ENCODE measurements at regions not wholly inside any gene's neighbourhood (a gene's known extent, or its start where the extent isn't known, plus 50 kb on each side); places are given as distances from the start of the nearest gene placed in this dataset.
A peak's percentile ranks its signal among the peaks of the same experiment; 100 is the strongest.

DNA sequence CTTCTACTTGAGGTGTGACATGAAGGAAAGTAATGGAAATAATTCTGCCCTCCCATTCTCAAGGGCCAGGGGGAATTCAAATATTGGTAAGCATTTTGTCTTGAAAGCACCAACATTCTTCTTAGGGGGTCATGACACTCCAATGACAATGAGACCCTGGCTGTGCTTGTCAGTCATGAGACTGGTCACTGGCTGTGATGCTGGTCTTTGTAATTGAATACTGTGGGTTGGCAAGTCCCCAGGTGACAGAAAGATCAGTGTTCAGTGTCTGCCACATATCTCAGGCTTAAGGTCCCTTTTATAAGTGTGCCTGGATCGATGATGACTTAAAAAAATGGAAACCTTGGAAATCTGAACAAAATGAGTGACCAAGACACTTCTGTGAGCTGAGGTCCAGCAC is 151.4 kb downstream of the SNRPN start:
- peaks cover 3% of the 10 kb centered on the region; the same call in 1 of the 2 replicates for H3K4me1 ChIP-seq (ENCODE audit: low read length)
- no peaks in the 10 kb centered on the region for H3K79me2 ChIP-seq (ENCODE audit: low read length)
- H3K4me2 ChIP-seq (ENCODE audit: low read length) = no peak overlapping the region
- 0 out of 2 replicates have a peak, but pooled peaks cover 4% of the 10 kb centered on the region for H3K9me3 ChIP-seq (ENCODE audit: insufficient read depth, low read length)
- no peak overlapping the region for H2AFZ ChIP-seq (ENCODE audit: low read depth, low read length)
- H3K36me3 ChIP-seq (replicated peaks; ENCODE audit: low read depth, low read length) = peaks cover 82% of the 10 kb centered on the region
- no peaks in the 10 kb centered on the region for H4K20me1 ChIP-seq (ENCODE audit: insufficient read depth, low read length)
- H3K27ac ChIP-seq (ENCODE audit: low read length) = no peak overlapping the region
- TF ChIP-seq CTCF (IDR thresholded peaks at IDR 0.05; ENCODE audit: low read depth, low read length) = no peak
- no peak for TF ChIP-seq EZH2phosphoT487 (IDR thresholded peaks at IDR 0.05; ENCODE audit: low read depth)
- no peak overlapping the region for H3K4me3 ChIP-seq (ENCODE audit: low read length)
- H3K9ac ChIP-seq (ENCODE audit: low read length) = no peak overlapping the region
- H3K27me3 ChIP-seq (ENCODE audit: low read depth, low read length) = no peaks in the 10 kb centered on the region

DNA sequence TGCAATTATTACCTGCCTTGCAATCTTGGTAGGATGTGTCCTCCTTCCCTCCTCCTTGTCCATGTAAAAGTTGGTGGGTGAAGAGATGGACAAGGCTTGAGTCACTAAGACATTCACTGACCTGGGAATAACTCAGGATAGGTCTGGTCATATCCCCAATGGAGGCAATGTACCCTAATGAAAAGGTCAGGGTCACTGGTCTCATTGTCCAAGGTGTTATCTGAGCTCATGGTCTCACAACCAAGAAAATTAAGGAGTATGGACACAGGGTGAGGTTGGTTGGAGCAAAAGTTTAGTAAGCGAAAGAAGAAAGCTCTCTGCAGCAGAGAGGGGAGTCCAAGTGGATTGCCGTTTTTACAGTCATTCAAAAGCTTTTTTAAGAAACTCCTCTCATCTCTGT is 179.0 kb downstream of the SNRPN start:
- Histone ChIP-seq H4K20me1 (ENCODE audit: insufficient read depth, low read length) (no peaks in the 10 kb centered on the region), H3K4me1 (ENCODE audit: low read length) (no peaks in the 10 kb centered on the region), H3K36me3 (replicated peaks; ENCODE audit: low read depth, low read length) (peaks cover 7% of the 10 kb centered on the region), H3K27ac (ENCODE audit: low read length) (no peak overlapping the region), H3K79me2 (ENCODE audit: low read length) (no peaks in the 10 kb centered on the region), H3K4me2 (ENCODE audit: low read length) (no peak overlapping the region), H3K4me3 (ENCODE audit: low read length) (no peak overlapping the region), H3K9ac (ENCODE audit: low read length) (no peak overlapping the region), H3K27me3 (ENCODE audit: low read depth, low read length) (no peaks in the 10 kb centered on the region), H3K9me3 (ENCODE audit: insufficient read depth, low read length) (no peaks in the 10 kb centered on the region), H2AFZ (ENCODE audit: low read depth, low read length) (no peak overlapping the region)
- TF ChIP-seq CTCF (IDR thresholded peaks at IDR 0.05; ENCODE audit: low read depth, low read length) (no peak), EZH2phosphoT487 (IDR thresholded peaks at IDR 0.05; ENCODE audit: low read depth) (no peak)

DNA sequence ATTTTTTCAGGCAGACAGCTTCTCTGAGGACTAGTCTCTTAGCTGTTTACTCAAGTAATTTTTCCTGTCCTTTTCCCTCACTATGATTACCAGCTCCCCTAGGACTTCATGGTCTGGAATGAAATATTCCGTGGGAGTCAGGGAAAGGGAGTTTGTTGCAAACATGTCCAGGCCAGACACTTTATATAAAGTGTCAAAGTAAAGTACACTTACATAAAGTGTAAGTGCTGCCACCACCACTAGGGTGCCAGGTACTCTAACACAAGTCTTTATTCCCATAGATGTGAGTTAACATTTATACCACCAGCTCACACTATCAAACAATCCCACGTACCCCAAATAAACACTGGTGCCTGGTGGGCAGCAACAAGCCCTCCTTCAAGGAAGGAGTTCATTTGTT is 179.8 kb downstream of the SNRPN start:
- Histone ChIP-seq H2AFZ (ENCODE audit: low read depth, low read length) (no peak overlapping the region), H3K79me2 (ENCODE audit: low read length) (no peaks in the 10 kb centered on the region), H3K27me3 (ENCODE audit: low read depth, low read length) (no peaks in the 10 kb centered on the region), H3K4me2 (ENCODE audit: low read length) (no peak overlapping the region), H3K9me3 (ENCODE audit: insufficient read depth, low read length) (no peaks in the 10 kb centered on the region), H4K20me1 (ENCODE audit: insufficient read depth, low read length) (no peaks in the 10 kb centered on the region), H3K4me3 (ENCODE audit: low read length) (no peak overlapping the region), H3K36me3 (replicated peaks; ENCODE audit: low read depth, low read length) (peaks cover 2% of the 10 kb centered on the region), H3K4me1 (ENCODE audit: low read length) (no peaks in the 10 kb centered on the region), H3K27ac (ENCODE audit: low read length) (no peak overlapping the region), H3K9ac (ENCODE audit: low read length) (no peak overlapping the region)
- TF ChIP-seq CTCF (IDR thresholded peaks at IDR 0.05; ENCODE audit: low read depth, low read length) (no peak; the same call in 1 of the 2 replicates), EZH2phosphoT487 (IDR thresholded peaks at IDR 0.05; ENCODE audit: low read depth) (no peak)

GRCh38 chr15:25136119-25136518 is 181.3 kb downstream of the SNRPN start:
- H3K4me2 ChIP-seq (ENCODE audit: low read length) = no peak overlapping the region

More at GRCh38 chr15:25136119-25136518, 181.3 kb downstream of the SNRPN start:
- H3K36me3 ChIP-seq (replicated peaks; ENCODE audit: low read depth, low read length) = no peaks in the 10 kb centered on the region
- no peak overlapping the region for H3K27ac ChIP-seq (ENCODE audit: low read length)
- no peak overlapping the region for H3K9ac ChIP-seq (ENCODE audit: low read length)
- no peaks in the 10 kb centered on the region for H3K79me2 ChIP-seq (ENCODE audit: low read length)
- TF ChIP-seq EZH2phosphoT487 (IDR thresholded peaks at IDR 0.05; ENCODE audit: low read depth) (no peak), CTCF (IDR thresholded peaks at IDR 0.05; ENCODE audit: low read depth, low read length) (0 out of 2 replicates have a peak, but pooled peaks have one; percentile 30)
- H3K4me3 ChIP-seq (ENCODE audit: low read length) = no peak overlapping the region
- no peaks in the 10 kb centered on the region for H3K27me3 ChIP-seq (ENCODE audit: low read depth, low read length)
- H2AFZ ChIP-seq (ENCODE audit: low read depth, low read length) = no peak overlapping the region
- H3K4me1 ChIP-seq (ENCODE audit: low read length) = no peaks in the 10 kb centered on the region
- no peaks in the 10 kb centered on the region for H4K20me1 ChIP-seq (ENCODE audit: insufficient read depth, low read length)
- no peaks in the 10 kb centered on the region for H3K9me3 ChIP-seq (ENCODE audit: insufficient read depth, low read length)

Measured in OCI-LY3 (cell line).